ENCODE measurements at regions not wholly inside any gene's neighbourhood (a gene's known extent, or its start where the extent isn't known, plus 50 kb on each side); places are given as distances from the start of the nearest gene placed in this dataset.

GRCh38 chr5:144583541-144584449 lies 413.1 kb downstream of the KCTD16 start:
- FAIRE-seq, result no peak

GRCh38 chr5:144582066-144582465 lies 411.4 kb downstream of the KCTD16 start:
- FAIRE-seq, result no peak

- FAIRE-seq, result no peak
Measured at GRCh38 chr5:144581044-144581443, 410.4 kb downstream of the KCTD16 start.

GRCh38 chr5:144577676-144578075 lies 407.0 kb downstream of the KCTD16 start:
- FAIRE-seq, result no peak

- FAIRE-seq, result no peak
Measured at GRCh38 chr5:144575736-144576135, 405.1 kb downstream of the KCTD16 start.

GRCh38 chr5:144567421-144567780 lies 396.7 kb downstream of the KCTD16 start:
- no peak for FAIRE-seq

DNA sequence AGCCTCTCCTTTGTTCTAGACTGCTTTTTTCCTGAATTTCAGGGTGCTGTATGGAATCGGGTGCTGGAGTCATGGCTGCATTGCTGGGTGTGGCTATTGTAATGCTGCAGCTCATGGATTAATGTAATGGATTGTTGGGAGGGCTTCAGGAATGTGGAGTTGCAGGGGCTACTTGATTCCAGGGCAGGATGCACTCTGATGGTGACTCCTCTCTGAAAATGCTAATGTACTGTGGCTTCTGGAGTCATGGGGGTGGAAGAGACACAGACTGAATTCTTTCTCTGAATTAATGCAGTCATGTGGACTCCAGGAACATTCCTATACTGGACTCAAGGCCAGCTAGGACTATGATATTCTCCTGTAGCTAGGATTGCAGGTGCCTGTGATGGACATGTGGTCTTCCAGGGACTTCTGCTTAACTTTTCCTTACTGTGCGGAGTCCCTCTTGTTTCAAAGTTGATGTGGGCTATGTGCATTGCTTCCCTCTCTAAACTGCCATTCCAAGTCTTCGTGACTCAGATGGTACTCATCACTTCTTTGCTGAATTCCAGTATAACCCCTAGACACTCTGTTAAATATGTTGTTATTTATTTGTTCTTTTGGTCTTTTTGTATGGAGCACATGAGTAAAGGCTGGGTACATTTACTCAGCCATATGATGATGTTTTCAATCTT lies 396.2 kb downstream of the KCTD16 start:
- no peak for FAIRE-seq

DNA sequence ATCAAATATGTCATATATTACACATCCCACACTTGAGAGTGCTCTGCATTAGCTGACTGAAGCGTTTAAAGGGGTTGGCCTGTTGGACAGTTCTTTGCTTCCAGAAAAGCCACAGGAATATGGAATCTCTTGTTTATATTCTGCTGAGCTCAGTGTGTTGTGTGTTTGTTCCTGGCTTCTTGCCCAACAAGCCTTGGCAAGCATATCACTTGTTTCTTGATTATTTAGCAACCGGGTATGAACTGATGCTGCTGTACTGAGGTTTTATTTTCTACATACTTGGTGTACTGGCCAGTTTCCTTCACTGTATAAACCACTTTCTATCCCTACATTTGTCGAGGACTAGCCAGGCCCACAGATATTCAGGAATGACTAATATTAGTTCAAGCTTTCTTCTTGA lies 378.9 kb downstream of the KCTD16 start:
- no peak for FAIRE-seq

DNA sequence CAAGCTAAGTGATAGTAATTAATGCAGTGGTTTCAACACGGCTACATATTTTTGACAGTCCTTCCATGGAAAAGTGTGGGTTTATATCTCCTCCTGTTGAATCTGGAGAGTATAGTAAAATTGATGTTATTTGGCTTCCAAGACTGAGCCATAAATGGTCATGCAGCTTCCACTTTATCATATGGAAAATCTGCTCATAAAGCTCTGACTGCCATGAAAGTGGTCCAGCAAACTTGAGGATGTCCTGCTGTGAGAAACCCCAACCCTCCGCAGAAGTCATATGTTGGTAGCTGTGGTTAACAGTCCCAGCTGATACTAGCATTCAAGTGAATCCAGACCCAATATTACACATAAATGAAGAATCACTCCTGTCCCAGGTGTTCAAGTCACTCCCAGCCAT lies 378.3 kb downstream of the KCTD16 start:
- no peak for FAIRE-seq

DNA sequence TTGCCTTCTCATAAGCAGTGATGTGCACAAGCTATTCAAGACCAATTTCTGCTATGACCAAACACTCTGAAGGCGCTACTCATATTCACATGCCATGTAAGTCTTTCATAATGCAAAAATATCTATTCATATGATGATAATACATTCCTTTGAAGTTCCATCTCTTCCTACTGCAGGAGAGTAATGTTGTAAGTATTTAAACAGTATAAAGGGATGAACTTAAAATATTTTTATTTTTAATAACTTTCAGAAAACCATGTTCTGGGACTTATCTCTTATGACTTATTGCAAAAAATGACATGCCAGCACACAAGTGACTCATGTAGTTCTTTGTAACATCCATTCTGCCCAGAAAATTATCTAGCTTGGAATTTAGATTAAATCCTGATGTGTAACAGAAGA lies 376.4 kb downstream of the KCTD16 start:
- no peak for FAIRE-seq

DNA sequence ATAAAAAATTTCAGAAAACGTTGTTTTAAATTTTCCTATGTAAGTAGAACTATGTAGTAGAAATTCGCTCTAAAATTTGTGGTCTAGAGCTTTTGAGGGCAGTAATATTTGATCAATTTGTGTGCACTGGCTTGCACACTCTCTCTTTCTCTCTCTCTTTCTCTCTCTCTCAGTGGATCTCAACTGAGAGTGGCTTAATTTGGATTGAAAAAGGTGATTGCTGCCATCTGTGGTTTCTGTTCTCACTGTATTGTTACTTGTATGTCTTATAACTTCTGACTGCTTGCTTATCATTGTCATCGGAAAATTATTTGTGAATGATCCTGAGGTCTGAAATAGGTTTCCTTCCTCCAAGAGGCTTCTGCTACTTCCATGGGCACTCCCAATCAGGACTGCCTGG lies 368.2 kb downstream of the KCTD16 start:
- no peak for FAIRE-seq
